GM21737 (cell line): ENCODE measurements at regions not wholly inside any gene's neighbourhood (a gene's known extent, or its start where the extent isn't known, plus 50 kb on each side); places are given as distances from the start of the nearest gene placed in this dataset.
"Not testable (repeated sequence)": the region's sequence is repeated elsewhere in the genome, so short reads cannot be mapped to it uniquely, and the experiment has no call there.

Experiments used
- ATAC-seq: cut with Tn5 transposase; IDR thresholded peaks from one replicate; pipeline ENCODE4 v1.9.1; 2021; ENCODE audit warnings: mild to moderate bottlenecking, moderate library complexity; ENCODE audit not compliant: unreplicated experiment

DNA sequence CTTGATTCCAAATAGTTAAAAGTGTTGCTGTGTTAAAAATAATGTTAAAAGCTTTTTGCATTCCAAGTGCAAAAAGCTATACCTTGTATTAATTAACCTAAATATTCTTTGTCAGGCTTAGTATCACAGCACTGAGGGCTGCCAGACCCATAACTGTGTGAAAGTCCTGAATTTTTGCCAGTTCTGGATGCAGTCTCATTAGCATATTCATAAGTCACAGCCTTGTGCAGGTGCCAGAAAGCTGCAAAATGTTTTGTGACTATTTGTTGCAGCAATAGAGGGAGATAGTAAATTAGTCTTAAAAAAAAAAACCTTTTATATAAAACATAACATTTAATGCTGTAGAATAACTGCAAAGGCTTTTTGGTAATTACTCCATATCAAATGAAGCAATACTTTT lies 56.6 kb downstream of the SLITRK1 start:
- ATAC-seq, result no peak

DNA sequence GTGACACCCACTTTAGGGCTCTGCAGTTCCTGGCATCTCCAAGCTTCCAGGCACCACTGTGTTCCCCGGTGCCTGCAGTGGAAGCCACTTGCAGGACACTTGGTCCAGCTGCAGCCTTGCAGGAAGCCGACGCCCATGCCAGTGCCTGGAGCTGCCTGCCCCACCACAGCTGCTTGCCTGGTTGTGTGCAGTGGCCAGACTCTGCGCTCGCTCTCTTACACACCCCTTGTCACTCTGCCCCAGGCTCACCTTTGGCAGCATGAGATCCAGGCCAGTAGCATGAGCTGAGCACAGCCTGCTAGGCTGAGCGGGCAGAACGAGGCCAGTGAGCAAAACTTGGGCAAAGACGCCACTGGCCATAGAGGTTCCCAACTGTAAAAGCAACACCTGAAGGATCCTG lies 57.7 kb downstream of the SLITRK1 start:
- no peak for ATAC-seq

DNA sequence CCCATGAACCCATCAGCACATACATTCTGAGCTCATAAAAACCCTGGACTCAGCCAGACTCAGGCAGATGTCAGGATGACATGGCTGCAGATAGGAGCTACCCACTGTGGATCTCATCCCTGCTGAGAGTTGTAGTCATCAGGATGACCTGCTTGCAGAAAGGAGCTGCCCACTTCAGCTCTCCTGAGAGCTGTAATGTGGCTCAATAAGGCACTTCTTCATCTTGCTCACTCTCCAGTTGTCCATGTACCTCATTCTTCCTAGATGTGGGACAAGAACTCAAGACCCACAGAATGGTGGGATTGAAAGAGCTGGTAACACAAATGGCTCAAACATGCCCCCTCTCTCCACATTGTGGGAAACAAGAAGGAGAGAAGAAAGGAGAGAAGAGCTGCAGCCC lies 58.2 kb downstream of the SLITRK1 start:
- ATAC-seq, result no peak

DNA sequence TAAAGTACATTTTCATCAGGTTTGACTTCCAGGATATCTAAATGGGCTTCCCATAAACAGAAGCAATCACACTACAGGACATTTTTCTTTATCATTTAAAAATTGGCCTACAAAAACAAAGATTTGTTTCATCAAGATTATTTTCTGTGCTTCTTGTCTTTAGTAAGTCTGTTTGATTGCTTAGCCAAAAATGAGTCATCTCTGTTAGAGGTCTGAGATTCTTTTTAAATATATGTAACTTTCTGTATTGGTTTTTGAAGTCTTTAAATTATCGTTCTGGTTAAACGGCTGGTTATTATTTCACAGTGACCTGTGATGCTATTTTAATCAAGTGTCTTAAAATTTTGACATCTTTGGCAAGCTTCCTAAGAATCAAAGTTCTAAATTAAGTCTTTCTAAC lies 62.7 kb downstream of the SLITRK1 start:
- ATAC-seq, result no peak

DNA sequence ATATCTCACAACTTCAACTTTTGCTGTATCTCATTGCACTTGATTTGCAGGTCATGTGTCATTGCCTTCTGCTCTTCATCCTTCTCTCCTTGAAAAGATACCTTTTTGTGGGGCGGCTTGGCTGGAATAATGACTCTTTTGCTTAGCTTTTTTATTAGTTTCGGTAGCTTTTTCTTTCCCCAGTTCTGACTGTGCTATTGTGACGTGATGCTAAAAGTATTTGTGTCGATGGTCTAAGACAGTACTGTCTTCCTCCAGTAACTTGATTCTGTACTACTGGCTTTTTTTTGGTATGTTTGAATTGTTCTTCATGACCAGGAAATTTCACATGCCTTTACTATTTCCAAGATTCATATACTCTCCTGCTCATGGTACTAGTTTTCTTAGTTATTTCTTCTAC lies 63.1 kb downstream of the SLITRK1 start:
- ATAC-seq, result no peak

DNA sequence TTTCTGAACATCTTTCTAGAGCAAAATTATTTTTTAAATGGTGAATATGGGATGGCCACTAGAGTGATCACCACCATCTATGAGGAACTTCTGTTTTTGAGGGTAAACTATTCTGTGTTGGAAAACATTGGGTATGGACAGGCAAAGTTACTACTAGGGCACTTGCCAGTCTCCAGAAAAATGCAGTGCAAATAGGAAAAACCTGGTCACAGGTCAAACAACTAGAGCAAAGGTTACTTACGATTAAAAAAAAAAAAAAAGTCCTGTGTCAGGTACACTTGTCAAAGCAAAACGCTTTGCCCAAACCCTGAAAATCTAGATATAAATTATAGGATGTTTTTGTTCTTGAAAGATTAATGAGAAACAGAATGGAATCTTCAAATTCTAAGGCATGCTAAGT lies 66.2 kb downstream of the SLITRK1 start:
- no peak for ATAC-seq

DNA sequence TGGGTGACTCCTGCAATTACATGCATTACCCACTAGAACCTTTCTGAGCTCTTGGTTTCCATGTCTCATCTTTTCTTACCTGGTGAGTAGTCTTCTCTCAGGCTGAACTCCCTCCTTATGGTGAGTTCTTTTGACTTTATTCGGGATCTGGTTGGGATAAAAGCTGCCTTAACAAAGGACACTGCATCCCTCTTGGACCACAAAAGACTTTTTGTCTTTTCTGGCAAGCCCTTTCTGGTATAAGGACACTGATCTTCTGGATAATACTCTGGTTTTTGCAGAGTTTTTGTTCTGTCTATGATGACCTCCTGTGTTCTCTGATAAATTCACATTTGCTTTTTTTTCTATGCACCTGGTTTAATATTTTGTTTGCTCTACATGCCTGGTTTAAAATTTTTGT lies 66.7 kb downstream of the SLITRK1 start:
- ATAC-seq, result no peak

DNA sequence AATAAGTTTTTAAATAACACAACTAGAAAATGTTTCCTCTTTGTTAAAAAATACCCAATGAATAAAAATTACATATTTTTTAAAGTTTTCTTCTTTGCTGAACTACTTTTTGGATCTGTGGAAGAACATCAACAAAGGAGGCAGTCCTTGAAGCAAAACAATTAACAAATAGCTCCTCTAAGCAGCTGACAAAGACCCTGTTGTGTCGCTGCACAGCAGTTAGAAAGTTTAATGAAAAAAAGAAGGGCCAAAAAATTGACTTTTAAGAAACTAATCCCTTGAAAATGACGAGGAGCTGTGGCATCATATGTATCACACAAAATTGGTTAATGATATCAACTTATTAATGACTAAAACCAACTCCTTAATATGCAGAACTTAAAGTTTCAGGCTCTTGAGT lies 72.1 kb downstream of the SLITRK1 start:
- ATAC-seq, result no peak

DNA sequence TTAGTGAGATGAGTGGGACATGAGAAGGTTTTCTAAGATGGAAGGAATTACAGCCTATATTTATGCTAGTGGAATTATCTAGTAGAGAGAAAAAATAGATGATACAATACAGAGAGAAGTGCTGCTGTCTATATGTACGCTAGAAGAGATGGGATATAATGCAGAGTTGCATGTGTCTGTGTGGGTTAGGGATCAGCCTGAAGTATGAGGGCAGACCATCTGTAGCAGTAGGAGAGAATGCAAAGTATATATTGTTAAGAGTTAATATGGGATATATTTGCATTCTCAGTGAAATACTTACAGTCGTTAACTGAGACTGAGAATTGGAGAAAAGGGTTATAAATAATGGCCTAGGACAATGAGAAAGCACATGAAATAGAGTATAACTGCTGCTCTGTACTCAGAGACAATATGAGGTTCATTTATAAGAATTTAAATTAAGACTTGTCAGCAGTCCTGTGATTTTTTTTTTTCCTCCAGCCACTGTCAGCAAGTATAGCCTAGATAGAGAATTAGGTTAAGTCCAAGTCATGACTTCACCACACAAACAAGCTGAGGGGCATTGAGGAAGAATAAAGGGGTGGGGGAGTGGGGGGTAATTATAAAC lies 77.8 kb downstream of the SLITRK1 start:
- ATAC-seq, result no peak

DNA sequence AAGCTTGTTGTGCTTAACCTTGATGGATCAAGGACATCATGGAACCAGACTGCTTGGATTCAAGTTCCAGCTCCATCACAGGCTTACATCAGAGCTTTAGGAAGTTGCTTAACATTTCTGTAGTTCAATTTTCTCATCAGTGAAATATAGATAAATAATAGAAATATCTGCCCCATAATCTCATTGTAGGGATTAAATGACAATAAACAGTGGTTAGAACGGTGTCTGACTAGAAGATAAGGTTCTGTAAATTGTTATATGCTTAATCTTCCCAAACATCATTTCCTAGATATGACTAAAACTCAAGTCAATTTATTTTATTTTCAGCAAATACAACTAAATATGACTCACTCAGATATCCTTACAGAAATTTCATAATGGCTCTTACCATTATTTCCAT lies 83.5 kb downstream of the SLITRK1 start:
- no peak for ATAC-seq

DNA sequence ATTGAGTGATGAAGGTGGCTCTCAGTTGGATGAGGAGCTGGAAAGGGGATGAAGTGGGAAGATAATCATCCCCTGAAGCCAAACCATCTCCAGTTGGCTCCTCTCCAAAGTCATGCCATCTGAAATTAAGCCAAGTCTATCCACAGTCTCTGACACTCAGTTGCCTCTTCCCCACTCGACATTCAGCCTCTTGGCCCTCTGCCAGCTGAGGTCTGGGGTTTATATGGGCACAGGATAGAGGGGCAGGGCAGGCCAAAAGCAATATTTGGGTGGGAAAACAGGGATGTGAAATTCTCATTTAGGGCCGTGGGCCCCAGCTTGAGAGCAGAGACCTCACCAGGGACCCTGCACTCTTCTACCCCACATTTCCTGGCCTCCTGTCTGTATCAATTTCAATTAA lies 85.9 kb downstream of the SLITRK1 start:
- ATAC-seq, result no peak

DNA sequence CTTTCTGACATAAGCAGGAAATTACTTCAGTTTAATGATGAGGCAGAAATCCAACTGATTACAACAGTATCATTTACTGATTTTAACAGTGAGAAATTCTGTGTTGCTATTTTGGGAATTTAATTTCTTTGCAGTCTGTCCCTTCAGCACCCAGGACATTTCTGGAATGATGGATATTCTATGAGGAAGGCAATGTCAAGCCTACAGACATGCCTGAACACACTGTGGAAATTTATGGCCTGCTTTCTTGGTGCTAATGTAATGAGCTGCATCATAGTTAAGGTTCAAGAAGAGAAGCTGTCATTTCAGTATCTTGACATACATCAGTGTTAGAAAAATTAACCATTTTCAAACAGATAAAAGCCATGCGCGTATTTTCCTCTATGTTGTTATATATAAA lies 87.7 kb downstream of the SLITRK1 start:
- no peak for ATAC-seq

DNA sequence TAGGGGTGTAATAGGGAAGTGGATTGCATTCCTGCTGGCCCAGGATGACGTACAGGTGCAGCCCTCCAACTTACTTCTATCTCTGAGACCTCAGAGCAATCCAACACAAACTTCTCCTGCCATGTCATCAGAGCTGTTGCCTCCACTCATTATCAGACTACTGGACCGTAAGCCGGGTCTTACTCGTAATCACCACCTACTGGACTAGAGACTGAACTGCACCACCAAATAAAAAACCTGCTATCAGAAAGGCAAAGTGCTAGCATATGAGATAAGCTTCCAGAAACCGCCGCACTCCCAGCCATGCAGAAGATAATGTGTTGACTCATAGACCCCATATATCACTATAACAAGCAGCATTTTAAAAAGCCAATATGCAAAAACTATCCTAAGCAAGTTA lies 102.0 kb downstream of the SLITRK1 start:
- ATAC-seq, result no peak

DNA sequence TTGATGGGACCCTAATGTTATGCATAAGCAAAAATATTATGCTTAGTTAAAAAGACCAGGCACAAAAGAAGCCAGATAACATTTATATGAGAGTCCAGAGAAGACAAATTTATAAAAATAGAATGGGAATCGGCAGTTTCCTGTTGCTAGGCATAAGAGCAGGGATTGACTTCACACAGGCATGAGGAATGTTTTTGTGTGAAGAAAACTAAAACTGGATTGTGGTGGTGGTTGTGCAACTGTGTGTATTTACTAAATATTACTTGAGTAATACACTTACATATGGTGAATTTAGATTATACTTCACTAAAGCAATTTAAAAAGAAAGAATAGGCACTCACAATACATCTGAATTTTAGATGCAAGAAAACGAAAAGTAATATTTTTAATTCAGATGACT lies 108.3 kb downstream of the SLITRK1 start:
- no peak for ATAC-seq

DNA sequence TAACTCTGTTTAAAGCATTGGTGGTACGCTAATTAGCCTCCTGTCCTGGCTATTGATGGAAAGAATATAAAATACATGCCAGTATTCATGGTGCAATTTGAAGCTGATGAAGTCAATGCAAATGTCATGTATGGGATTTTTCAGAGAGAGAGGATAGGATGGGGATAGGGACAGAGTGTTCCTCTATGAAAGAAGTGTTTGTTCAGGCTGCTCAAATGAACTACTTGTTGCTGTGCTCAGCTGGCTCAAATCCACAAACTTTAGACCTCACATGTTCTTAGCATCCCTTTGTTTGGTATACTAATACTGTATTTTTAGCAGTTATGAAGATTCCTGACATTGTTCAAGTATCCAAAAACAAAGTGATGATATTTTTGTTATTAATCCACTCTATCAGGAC lies 116.5 kb downstream of the SLITRK1 start:
- no peak for ATAC-seq

DNA sequence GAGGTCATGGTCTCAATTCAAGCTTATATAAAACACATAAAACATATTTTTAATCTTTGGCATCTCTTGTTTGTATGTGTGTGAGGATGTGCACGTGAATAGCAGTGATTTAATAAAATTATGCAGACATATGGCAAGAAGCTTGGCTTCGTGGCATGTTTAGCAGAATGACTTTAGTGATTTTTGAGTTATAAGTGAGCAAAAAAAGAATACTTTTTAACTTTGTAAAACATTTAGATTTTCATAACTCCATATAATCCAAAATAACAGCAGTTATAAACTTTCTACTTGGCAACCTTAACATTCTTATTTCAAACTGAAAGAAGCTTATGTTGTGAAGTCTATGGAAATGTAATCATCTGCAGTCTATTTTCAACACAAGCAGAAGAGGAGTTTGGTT lies 120.6 kb downstream of the SLITRK1 start:
- ATAC-seq, result no peak

DNA sequence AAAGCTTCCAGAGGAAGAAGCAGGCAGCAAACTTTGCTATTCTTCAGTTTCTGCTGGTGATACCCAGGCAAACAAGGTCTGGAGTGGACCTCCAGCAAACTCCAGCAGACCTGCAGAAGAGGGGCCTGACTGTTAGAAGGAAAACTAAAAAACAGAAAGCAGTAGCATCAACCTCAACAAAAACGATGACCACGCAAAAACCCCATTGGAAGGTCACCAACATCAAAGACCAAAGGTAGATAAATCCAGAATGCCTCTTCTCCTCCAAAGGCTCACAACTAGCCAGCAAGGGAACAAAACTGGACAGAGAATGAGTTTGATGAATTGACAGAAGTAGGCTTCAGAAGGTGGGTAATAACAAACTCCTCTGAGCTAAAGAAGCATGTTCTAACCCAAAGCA lies 127.1 kb downstream of the SLITRK1 start:
- ATAC-seq, result not testable (repeated sequence)

DNA sequence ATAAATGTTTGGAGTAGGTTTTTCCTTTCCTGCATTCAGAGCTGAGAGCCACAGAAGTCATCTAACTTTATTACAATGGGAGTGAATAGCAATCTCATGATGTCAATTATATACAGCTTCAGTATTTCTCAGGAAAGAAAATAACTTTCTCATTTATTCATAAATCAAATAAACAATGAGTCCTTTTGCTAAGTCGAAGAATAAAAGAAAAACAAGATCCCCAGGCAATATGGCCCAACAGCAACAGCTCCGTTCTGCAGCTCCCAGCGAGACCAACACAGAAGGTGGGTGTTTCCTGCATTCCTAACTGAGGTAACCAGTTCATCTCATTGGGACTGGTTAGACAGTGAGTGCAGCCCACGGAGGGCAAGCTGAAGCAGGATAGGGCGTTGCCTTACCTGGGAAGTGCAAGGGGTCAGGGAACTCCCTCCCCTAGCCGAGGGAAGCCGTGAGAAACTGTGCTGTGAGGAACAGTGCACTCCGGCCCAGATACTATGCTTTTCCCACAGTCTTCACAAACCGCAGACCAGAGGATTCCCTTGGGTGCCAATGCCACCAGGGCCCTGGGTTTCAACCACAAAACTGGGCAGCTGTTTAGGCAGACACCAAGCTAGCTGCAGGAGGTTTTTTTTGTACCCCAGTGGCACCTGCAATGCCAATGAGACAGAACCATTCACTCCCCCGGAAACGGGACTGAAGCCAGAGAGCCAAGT lies 128.2 kb downstream of the SLITRK1 start:
- no peak for ATAC-seq

DNA sequence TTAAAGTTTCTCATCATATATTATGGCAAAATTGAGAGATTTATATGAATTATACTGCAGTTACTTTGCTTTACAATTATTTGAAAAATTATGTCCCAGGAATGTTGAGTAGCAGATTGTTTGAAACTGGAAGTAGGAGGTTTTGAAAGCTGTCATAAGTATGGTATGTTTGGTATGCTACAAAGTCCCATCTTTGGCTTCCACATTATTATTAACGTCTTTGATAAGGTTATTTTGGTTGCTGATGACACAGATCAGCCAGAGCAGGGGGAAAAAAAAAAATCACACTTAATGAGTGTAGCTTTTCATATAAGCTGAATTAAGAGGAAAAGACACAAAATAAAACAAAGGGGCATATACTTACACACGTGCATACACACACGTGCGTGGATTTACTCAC lies 130.1 kb downstream of the SLITRK1 start:
- no peak for ATAC-seq

DNA sequence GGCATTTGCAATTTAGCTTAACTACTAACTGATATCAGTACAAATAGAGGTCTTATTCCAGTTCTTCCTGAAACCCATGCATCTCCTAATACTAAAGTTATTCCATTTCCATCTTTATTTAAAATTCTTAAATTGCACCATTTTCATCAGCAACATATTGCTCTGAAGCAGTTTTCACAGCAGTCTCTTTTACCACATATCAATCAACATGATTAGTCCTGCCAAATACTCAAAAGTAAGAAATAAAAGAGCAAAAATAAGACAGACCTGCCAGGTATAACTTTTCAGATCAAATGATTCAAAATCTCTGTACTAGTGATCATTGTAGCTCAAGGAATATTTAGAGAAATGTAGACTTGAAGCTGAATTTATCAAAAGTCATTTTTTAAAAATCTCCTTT lies 141.7 kb downstream of the SLITRK1 start:
- ATAC-seq, result no peak

DNA sequence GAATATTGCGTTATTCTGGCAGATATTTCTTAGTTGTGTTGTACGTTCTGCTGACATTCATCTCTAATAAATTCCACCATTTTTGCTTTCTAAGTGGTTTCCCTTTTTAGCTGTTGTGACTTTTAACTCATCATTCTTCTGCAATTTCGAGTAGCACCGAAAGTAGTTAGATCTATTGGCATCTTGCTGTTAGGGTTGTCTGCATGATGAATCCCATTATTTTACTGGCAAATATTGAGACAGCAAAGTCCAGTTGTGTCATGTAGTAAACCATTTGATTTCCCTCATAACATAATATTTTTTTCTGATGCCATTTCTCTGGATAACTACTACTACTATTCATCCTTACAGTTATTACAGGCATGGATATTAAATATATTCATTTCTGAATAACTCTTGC lies 143.9 kb downstream of the SLITRK1 start:
- no peak for ATAC-seq

DNA sequence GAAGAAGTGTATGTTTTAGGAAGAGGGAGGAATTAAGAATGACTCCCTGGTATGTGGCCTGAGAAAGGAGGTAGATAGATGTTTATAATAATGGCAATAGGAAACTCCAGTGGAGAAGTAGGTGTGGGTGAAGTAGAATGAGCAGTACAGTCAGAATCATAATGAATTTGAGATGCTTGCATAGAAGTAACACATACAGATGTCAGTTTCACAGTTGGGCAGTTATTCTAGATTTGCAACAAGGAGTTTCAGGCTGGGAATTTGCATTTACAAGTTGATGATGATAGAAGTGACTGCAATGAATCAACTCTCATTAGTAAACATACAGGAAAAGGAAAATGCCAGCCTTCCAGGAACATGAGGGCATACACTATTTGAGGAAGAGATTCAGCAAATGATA lies 149.0 kb downstream of the SLITRK1 start:
- no peak for ATAC-seq

DNA sequence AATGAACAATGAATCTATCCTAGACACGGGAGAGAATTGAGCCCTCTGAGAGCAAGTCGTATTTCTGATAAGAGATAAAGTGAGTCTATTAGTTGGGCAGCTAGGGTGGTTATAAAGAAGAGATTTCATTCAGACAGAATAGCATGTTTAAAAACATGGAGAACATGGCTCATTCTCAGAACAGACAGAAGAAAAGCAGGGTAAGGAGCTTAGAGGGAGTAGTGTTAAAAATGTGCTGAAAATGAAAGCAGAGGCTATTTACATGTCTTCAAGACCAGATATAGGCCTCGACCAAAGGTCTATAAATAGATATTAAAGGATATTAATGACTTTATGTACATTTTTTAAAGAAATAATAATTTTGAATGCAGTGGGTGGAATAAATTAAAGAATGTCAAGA lies 149.5 kb downstream of the SLITRK1 start:
- ATAC-seq, result no peak
